ENCODE measurements at regions not wholly inside any gene's neighbourhood (a gene's known extent, or its start where the extent isn't known, plus 50 kb on each side); places are given as distances from the start of the nearest gene placed in this dataset.

- H4K5ac ChIP-seq (ENCODE audit: insufficient read length, low read depth, low read length): no peak overlapping the region
- no peak overlapping the region for H3K27ac ChIP-seq (ENCODE audit: insufficient read length, low read depth, low read length)
- no peaks in the 10 kb centered on the region for H3K79me1 ChIP-seq (ENCODE audit: insufficient read depth, low read depth, low read length, poor library complexity, severe bottlenecking)
- no peak overlapping the region for H3K4me3 Mint-ChIP-seq
- H2AFZ ChIP-seq (ENCODE audit: low read length): no peak overlapping the region
- no peak overlapping the region for H3K56ac ChIP-seq (ENCODE audit: insufficient read length, low read depth, low read length)
- no peak overlapping the region for H2BK20ac ChIP-seq (ENCODE audit: low read depth, low read length, poor library complexity, severe bottlenecking)
- H2BK12ac ChIP-seq (ENCODE audit: insufficient read length, low read depth, low read length): no peak overlapping the region
- no peak overlapping the region for H3K23ac ChIP-seq (ENCODE audit: insufficient read length, low read depth, low read length)
- H3K18ac ChIP-seq (ENCODE audit: insufficient read length, low read depth, low read length): no peak overlapping the region
- no peak overlapping the region for H3K4me2 ChIP-seq (ENCODE audit: insufficient read depth, insufficient read length, low read length)
- no peak overlapping the region for H4K91ac ChIP-seq (ENCODE audit: insufficient read length, low read depth, low read length)
- H2BK120ac ChIP-seq (ENCODE audit: low read depth, low read length, poor library complexity, severe bottlenecking): no peak overlapping the region
- H3K4me1 Mint-ChIP-seq: peaks cover 8 to 10% of the 10 kb centered on the region in 2 experiments
- TF ChIP-seq CTCF (conservative IDR thresholded peaks at IDR 0.05): no peak
- no peaks in the 10 kb centered on the region for H3K4me1 ChIP-seq (ENCODE audit: insufficient read depth, low read length)
- no peak overlapping the region for H2BK5ac ChIP-seq (ENCODE audit: insufficient read length, low read length)
- no peaks in the 10 kb centered on the region for H3K9me3 ChIP-seq (ENCODE audit: control insufficient read depth, low read depth, low read length)
- H3T11ph ChIP-seq (ENCODE audit: low read length): no peak overlapping the region
- no peak for DNase-seq
- no peak overlapping the region for H2AK5ac ChIP-seq (ENCODE audit: insufficient read length, low read length)
- H3K27me3 ChIP-seq (ENCODE audit: insufficient read depth, low read length): no peaks in the 10 kb centered on the region
- no peak overlapping the region for H2BK15ac ChIP-seq (ENCODE audit: low read depth, low read length)
- no peak overlapping the region for H3K4ac ChIP-seq (ENCODE audit: low read depth, low read length)
- H3K9ac ChIP-seq (ENCODE audit: extremely low read depth, insufficient read length, low read length): no peak overlapping the region
- H4K8ac ChIP-seq (replicated peaks; ENCODE audit: insufficient read length, low read depth, low read length): no peak overlapping the region
- no peaks in the 10 kb centered on the region for H3K23me2 ChIP-seq (ENCODE audit: insufficient read length, low read depth, low read length, poor library complexity, severe bottlenecking)
- H3K27me3 Mint-ChIP-seq (ENCODE audit: low read depth): no peaks in the 10 kb centered on the region; the same call in 1 of the 2 replicates
- H3K79me2 ChIP-seq (ENCODE audit: insufficient read depth, low read length): no peaks in the 10 kb centered on the region
- no peaks in the 10 kb centered on the region for H4K20me1 ChIP-seq (ENCODE audit: control insufficient read depth, insufficient read depth, insufficient read length)
- no CpG with 5 or more reads among the region's 3 CpGs for WGBS (ENCODE audit: extremely low coverage, insufficient read length, low lambda C conversion rate)
- no peak overlapping the region for H3K27ac Mint-ChIP-seq
- H3K14ac ChIP-seq (ENCODE audit: insufficient read depth, low read length): no peak overlapping the region
- H3K36me3 Mint-ChIP-seq (ENCODE audit: insufficient read depth in 1 of 3, low read depth in 3 of 3): peaks cover 0 to 12% (median 0%) of the 10 kb centered on the region in 3 experiments; a peak in 5 of 7 replicates
- H3K9me3 Mint-ChIP-seq: peaks cover 0 to 4% of the 10 kb centered on the region in 2 experiments; a peak in 2 of 5 replicates
These were observed 193.7 kb downstream of the OTOL1 start for GRCh38 chr3:161690299-161690620.

Data from H9 (cell line).